Prostate gland (tissue), 2 donors: ENCODE measurements at regions not wholly inside any gene's neighbourhood (a gene's known extent, or its start where the extent isn't known, plus 50 kb on each side); places are given as distances from the start of the nearest gene placed in this dataset.
"Not testable (repeated sequence)": the region's sequence is repeated elsewhere in the genome, so short reads cannot be mapped to it uniquely, and the experiment has no call there.

Experiments used
- POLR2A ChIP-seq: fragments of 450-650 bp; IDR thresholded peaks from one replicate; pipeline ENCODE4 v1.6.1; 2016; ENCODE audit warnings: antibody characterized with exemption, mild to moderate bottlenecking
- POLR2AphosphoS5 ChIP-seq: sonication (generic); formaldehyde crosslinking; IDR thresholded peaks from one replicate; pipeline ENCODE4 v1.6.1; 2017; ENCODE audit warnings: antibody characterized with exemption
- TF ChIP-seq, protein P1 (sequence below), 4 experiments: fragments of 200-600 bp in 2 of 4; fragments of 450-650 bp in 2 of 4; sonication (generic) in 2 of 4; IDR thresholded peaks; 1 replicate in 3 of 4; 2 replicates in 1 of 4; pipeline ENCODE4 v1.5.1; 2016 to 2019; ENCODE audit warnings: antibody characterized with exemption in 4 of 4, mild to moderate bottlenecking in 2 of 4, moderate library complexity in 2 of 4

DNA sequence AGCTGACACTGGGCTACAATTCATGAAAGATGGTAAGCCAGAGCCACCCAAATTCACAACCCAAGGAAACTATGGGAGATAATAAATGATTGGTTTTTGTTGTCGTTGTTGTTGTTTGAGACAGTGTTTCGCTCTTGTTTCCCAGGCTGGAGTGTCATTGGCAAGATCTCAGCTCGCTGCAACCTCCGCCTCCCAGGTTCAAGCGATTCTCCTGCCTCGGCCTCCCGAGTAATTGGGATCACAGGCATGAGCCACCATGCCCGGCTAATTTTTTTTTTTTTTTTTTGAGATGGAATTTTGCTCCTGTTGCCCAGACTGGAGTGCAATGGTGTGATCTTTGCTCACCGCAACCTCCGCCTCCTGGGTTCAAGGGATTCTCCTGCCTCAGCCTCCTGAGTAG lies 65.9 kb upstream of the METTL9 start:
- TF ChIP-seq, protein P1, sequence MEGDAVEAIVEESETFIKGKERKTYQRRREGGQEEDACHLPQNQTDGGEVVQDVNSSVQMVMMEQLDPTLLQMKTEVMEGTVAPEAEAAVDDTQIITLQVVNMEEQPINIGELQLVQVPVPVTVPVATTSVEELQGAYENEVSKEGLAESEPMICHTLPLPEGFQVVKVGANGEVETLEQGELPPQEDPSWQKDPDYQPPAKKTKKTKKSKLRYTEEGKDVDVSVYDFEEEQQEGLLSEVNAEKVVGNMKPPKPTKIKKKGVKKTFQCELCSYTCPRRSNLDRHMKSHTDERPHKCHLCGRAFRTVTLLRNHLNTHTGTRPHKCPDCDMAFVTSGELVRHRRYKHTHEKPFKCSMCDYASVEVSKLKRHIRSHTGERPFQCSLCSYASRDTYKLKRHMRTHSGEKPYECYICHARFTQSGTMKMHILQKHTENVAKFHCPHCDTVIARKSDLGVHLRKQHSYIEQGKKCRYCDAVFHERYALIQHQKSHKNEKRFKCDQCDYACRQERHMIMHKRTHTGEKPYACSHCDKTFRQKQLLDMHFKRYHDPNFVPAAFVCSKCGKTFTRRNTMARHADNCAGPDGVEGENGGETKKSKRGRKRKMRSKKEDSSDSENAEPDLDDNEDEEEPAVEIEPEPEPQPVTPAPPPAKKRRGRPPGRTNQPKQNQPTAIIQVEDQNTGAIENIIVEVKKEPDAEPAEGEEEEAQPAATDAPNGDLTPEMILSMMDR (IDR thresholded peaks at IDR 0.05), result not testable (repeated sequence)
- TF ChIP-seq POLR2AphosphoS5, POLR2A: not testable (repeated sequence)
